HCT116 (cell line): ENCODE measurements at regions not wholly inside any gene's neighbourhood (a gene's known extent, or its start where the extent isn't known, plus 50 kb on each side); places are given as distances from the start of the nearest gene placed in this dataset.

Experiments
- ATAC-seq: fragments of 200-7000 bp; cut with Tn5 transposase; 2 replicates; pipeline ENCODE4 v1.9.1; 2020; ENCODE audit warnings: mild to moderate bottlenecking, moderate library complexity
- BruUV-seq: library from RNA; stranded (reverse); fragments of 400-500 nt; replicated peaks from 2 replicates; lab custom pipeline; 2021; lab: Mats Ljungman, UMichigan
- CTCF ChIA-PET: fragments of 300-600 bp; sonication (Branson Sonifier 250); formaldehyde crosslinking; loops from one replicate; lab custom pipeline; 2021; ENCODE audit warnings: antibody characterized with exemption; lab: Charles Lee
- POLR2A ChIA-PET: fragments of 300-600, 350-600 bp; sonication (Branson Sonifier 250); formaldehyde crosslinking; loops from one replicate; lab custom pipeline; 2021; ENCODE audit warnings: antibody characterized with exemption; lab: Charles Lee
- RAD21 ChIA-PET, 2 experiments: fragments of 300-600 bp; sonication (Branson Sonifier 250); formaldehyde crosslinking; loops; one replicate each; lab custom pipeline; 2023; ENCODE audit warnings: low total read pairs in 2 of 2; ENCODE audit not compliant: uncharacterized antibody in 2 of 2, unreplicated experiment in 2 of 2, low non-redundant PET in 1 of 2; lab: Charles Lee
- DNase-seq: peaks from one replicate; pipeline ENCODE4 v3.0.0-alpha.2; 2010; ENCODE audit warnings: low read depth, low spot score
- H2AFZ ChIP-seq: fragments of 200-600 bp; shearing (Covaris generic), sonication (generic); 2 replicates; pipeline ENCODE4 v1.6.1; 2017; ENCODE audit warnings: low read depth, mixed run types, mixed read lengths, antibody characterized with exemption, low read length; ENCODE audit not compliant: poor library complexity, severe bottlenecking
- H3K27ac ChIP-seq: 2 replicates; pipeline ENCODE4 v1.5.1; 2012; ENCODE audit warnings: low read depth, low read length
- H3K27me3 ChIP-seq: fragments of 200-600 bp; sonication (generic); 2 replicates; pipeline ENCODE4 v1.6.1; 2016; ENCODE audit warnings: mixed run types, low read length, mixed read lengths; ENCODE audit not compliant: insufficient read depth
- H3K36me3 ChIP-seq, 2 experiments: fragments of 200-500 bp in 1 of 2; fragments of 200-600 bp in 1 of 2; sonication (Bioruptor generic) in 1 of 2; sonication (generic) in 1 of 2; 2 replicates each; pipeline versions ENCODE4 v1.5.1 to v1.6.1; 2014 to 2016; ENCODE audit warnings: low read length in 2 of 2, inconsistent platforms in 1 of 2, mixed read lengths in 1 of 2, mixed run types in 1 of 2; ENCODE audit not compliant: insufficient read depth in 2 of 2, control insufficient read depth in 1 of 2
- H3K4me1 ChIP-seq, 2 experiments: fragments of 200-600 bp in 1 of 2; sonication (generic) in 1 of 2; 2 replicates each; pipeline versions ENCODE4 v1.5.1 to v1.6.1; 2012 to 2017; ENCODE audit warnings: low read length in 2 of 2, inconsistent platforms in 1 of 2, mild to moderate bottlenecking in 1 of 2, mixed read lengths in 1 of 2, mixed run types in 1 of 2, moderate library complexity in 1 of 2; ENCODE audit not compliant: insufficient read depth in 2 of 2, control insufficient read depth in 1 of 2
- H3K4me2 ChIP-seq: fragments of 200-600 bp; sonication (generic); 2 replicates; pipeline ENCODE4 v1.6.1; 2017; ENCODE audit warnings: mixed run types, low read length, mixed read lengths
- H3K4me3 ChIP-seq, 2 experiments: fragments of 200-600 bp in 1 of 2; sonication (generic) in 1 of 2; replicated peaks in 1 of 2; 2 replicates each; pipeline ENCODE4 v1.5.1; 2011 to 2016; ENCODE audit warnings: low read length in 2 of 2, control low read depth in 1 of 2, low read depth in 1 of 2, mild to moderate bottlenecking in 1 of 2, mixed read lengths in 1 of 2, mixed run types in 1 of 2
- H3K79me2 ChIP-seq: fragments of 200-600 bp; sonication (generic); 2 replicates; pipeline ENCODE4 v1.6.1; 2017; ENCODE audit warnings: mild to moderate bottlenecking, mixed run types, low read length, moderate library complexity, mixed read lengths; ENCODE audit not compliant: insufficient read depth
- H3K9ac ChIP-seq: fragments of 200-600 bp; sonication (generic); 2 replicates; pipeline ENCODE4 v1.6.1; 2016; ENCODE audit warnings: low read length, mixed read lengths
- H3K9me2 ChIP-seq: fragments of 200-600 bp; sonication (generic), shearing (Covaris generic); 2 replicates; pipeline ENCODE4 v1.6.1; 2017; ENCODE audit warnings: mixed run types, mild to moderate bottlenecking, moderate library complexity; ENCODE audit not compliant: insufficient read depth
- H3K9me3 ChIP-seq, 2 experiments: fragments of 200-500 bp in 1 of 2; fragments of 200-600 bp in 1 of 2; sonication (Bioruptor generic) in 1 of 2; sonication (generic) in 1 of 2; 2 replicates each; pipeline ENCODE4 v1.6.1; 2014 to 2017; ENCODE audit warnings: low read length in 2 of 2, mixed read lengths in 2 of 2, inconsistent platforms in 1 of 2, low read depth in 1 of 2, mild to moderate bottlenecking in 1 of 2, mixed run types in 1 of 2, moderate library complexity in 1 of 2; ENCODE audit not compliant: control insufficient read depth in 1 of 2, insufficient read depth in 1 of 2
- H4K20me1 ChIP-seq: fragments of 200-600 bp; sonication (generic), shearing (Covaris generic); 2 replicates; pipeline ENCODE4 v1.6.1; 2017; ENCODE audit warnings: mixed run types, mild to moderate bottlenecking, moderate library complexity; ENCODE audit not compliant: insufficient read depth
- CEBPB ChIP-seq: IDR thresholded peaks from 2 replicates; pipeline ENCODE4 v1.6.1; 2012; ENCODE audit warnings: low read depth
- EGR1 ChIP-seq: IDR thresholded peaks from 2 replicates; pipeline ENCODE4 v1.6.1; 2012; ENCODE audit warnings: low read depth
- ELF1 ChIP-seq: IDR thresholded peaks from 2 replicates; pipeline ENCODE4 v1.6.1; 2012; ENCODE audit warnings: low read depth, borderline replicate concordance
- JUND ChIP-seq: IDR thresholded peaks from 2 replicates; pipeline ENCODE4 v1.6.1; 2012
- SIN3A ChIP-seq: IDR thresholded peaks from 2 replicates; pipeline ENCODE4 v1.6.1; 2012; ENCODE audit warnings: low read depth
- SP1 ChIP-seq: IDR thresholded peaks from 2 replicates; pipeline ENCODE4 v1.6.1; 2012; ENCODE audit warnings: low read depth
- YY1 ChIP-seq: IDR thresholded peaks from 2 replicates; pipeline ENCODE4 v1.6.1; 2011; ENCODE audit warnings: low read length, low read depth, moderate library complexity, mild to moderate bottlenecking; ENCODE audit not compliant: insufficient replicate concordance; ENCODE audit errors: extremely low read depth
- ZBTB33 ChIP-seq: IDR thresholded peaks from 2 replicates; pipeline ENCODE4 v1.6.1; 2011; ENCODE audit warnings: mild to moderate bottlenecking, low read length, moderate library complexity; ENCODE audit not compliant: insufficient replicate concordance; ENCODE audit errors: extremely low read depth
- ZNF274 ChIP-seq: fragments of 200-500 bp; sonication (Bioruptor generic); IDR thresholded peaks from 2 replicates; pipeline ENCODE4 v1.6.1; 2014; ENCODE audit warnings: mild to moderate bottlenecking, low read depth, low read length, inconsistent platforms
- intact Hi-C: fragments of 100-400 bp; cut with micrococcal nuclease; formaldehyde crosslinking; loops from 2 replicates; pipeline ENCODE4 v1.10.0; 2022
- TF ChIP-seq, protein P1 (sequence below), 3 experiments: fragments of 200-600 bp in 1 of 3; sonication (generic) in 1 of 3; IDR thresholded peaks in 2 of 3; conservative IDR thresholded peaks in 1 of 3; 2 replicates each; pipeline ENCODE4 v1.5.1; 2012 to 2017; ENCODE audit warnings: low read depth in 2 of 3, low read length in 2 of 3, antibody characterized with exemption in 1 of 3, borderline replicate concordance in 1 of 3, control low read depth in 1 of 3, mild to moderate bottlenecking in 1 of 3, mixed read lengths in 1 of 3, mixed run types in 1 of 3, moderate library complexity in 1 of 3; ENCODE audit not compliant: insufficient read depth in 1 of 3

DNA sequence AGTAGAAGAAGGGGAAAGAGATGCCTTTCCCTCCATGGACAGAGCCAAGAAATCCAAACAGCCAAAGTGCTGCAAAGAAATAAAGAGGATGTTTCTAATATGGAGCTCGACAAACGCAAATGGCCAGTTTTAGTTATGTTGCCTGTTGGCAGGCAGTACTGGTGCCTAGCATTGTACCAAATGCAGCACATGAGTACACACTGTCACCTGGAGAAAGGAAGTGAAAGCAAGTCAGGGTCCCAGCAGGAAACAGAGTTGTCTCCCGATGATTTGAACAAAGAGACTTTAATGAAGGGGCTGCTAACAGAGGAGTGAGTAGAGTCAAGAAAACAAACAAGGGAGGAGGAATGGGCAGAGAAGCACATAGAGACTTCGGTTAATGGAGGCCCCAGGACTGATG is 623.0 kb downstream of the BCL11A start:
- ATAC-seq: no peak
- DNase-seq: no peak
- Histone ChIP-seq H3K27ac (no peak overlapping the region), H3K4me1 (no peaks in the 10 kb centered on the region), H3K9ac (no peak overlapping the region), H3K4me3 (no peak overlapping the region), H4K20me1 (no peaks in the 10 kb centered on the region), H2AFZ (no peak overlapping the region), H3K9me3 (no peaks in the 10 kb centered on the region), H3K79me2 (no peaks in the 10 kb centered on the region), H3K36me3 (no peaks in the 10 kb centered on the region), H3K27me3 (no peaks in the 10 kb centered on the region), H3K9me2 (no peaks in the 10 kb centered on the region), H3K4me2 (no peak overlapping the region)
- TF ChIP-seq SIN3A (no peak), ZNF274 (no peak), YY1 (no peak), JUND (no peak), ELF1 (no peak), SP1 (no peak), EGR1 (no peak), CEBPB (no peak), ZBTB33 (no peak)
- TF ChIP-seq, protein P1, sequence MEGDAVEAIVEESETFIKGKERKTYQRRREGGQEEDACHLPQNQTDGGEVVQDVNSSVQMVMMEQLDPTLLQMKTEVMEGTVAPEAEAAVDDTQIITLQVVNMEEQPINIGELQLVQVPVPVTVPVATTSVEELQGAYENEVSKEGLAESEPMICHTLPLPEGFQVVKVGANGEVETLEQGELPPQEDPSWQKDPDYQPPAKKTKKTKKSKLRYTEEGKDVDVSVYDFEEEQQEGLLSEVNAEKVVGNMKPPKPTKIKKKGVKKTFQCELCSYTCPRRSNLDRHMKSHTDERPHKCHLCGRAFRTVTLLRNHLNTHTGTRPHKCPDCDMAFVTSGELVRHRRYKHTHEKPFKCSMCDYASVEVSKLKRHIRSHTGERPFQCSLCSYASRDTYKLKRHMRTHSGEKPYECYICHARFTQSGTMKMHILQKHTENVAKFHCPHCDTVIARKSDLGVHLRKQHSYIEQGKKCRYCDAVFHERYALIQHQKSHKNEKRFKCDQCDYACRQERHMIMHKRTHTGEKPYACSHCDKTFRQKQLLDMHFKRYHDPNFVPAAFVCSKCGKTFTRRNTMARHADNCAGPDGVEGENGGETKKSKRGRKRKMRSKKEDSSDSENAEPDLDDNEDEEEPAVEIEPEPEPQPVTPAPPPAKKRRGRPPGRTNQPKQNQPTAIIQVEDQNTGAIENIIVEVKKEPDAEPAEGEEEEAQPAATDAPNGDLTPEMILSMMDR (IDR thresholded peaks at IDR 0.05 in 2 of 3, conservative IDR thresholded peaks at IDR 0.05 in 1 of 3; ENCODE audit: borderline replicate concordance in 1 of 3, insufficient read depth in 1 of 3, low read depth in 2 of 3, low read length in 2 of 3): no peak
- intact Hi-C loops: no loop called here
- no TSS peak for BruUV-seq
- ChIA-PET RAD21 (no interaction called here), POLR2A (no interaction called here), CTCF (no interaction called here)
